IMR-90 (cell line): ENCODE measurements at regions not wholly inside any gene's neighbourhood (a gene's known extent, or its start where the extent isn't known, plus 50 kb on each side); places are given as distances from the start of the nearest gene placed in this dataset.
A peak's percentile ranks its signal among the peaks of the same experiment; 100 is the strongest.

Source experiments
- ATAC-seq: fragments of 200-7000 bp; cut with Tn5 transposase; 2 replicates; pipeline ENCODE4 v1.9.1; 2020; ENCODE audit warnings: low read depth, mild to moderate bottlenecking, moderate library complexity
- BruUV-seq: library from RNA; stranded (reverse); fragments of 400-500 nt; replicated peaks from 2 replicates; lab custom pipeline; 2021; lab: Mats Ljungman, UMichigan
- CTCF ChIA-PET: fragments of 300-600 bp; formaldehyde crosslinking; extraction: SDS; loops from one replicate; lab custom pipeline; 2021; ENCODE audit warnings: antibody characterized with exemption; lab: Yijun Ruan, JAX
- POLR2A ChIA-PET: fragments of 300-600 bp; sonication (Branson Sonifier 250); formaldehyde crosslinking; loops from one replicate; lab custom pipeline; 2022; ENCODE audit warnings: antibody characterized with exemption; ENCODE audit not compliant: unreplicated experiment; lab: Charles Lee
- DNase-seq: peaks from one replicate; pipeline ENCODE4 v3.0.0; 2013
- H2AFZ ChIP-seq: replicated peaks from 2 replicates; pipeline ENCODE3; 2013; ENCODE audit warnings: low read length, mild to moderate bottlenecking; ENCODE audit not compliant: poor library complexity
- H2AK5ac ChIP-seq: 2 replicates; pipeline ENCODE4 v1.6.1; 2013; ENCODE audit warnings: low read depth, low read length, inconsistent platforms
- H2AK9ac ChIP-seq: replicated peaks from 2 replicates; pipeline ENCODE3; 2013; ENCODE audit warnings: mild to moderate bottlenecking, low read depth, low read length, moderate library complexity; ENCODE audit not compliant: poor library complexity
- H2BK120ac ChIP-seq: 2 replicates; pipeline ENCODE4 v1.6.1; 2013; ENCODE audit warnings: low read depth, low read length, inconsistent platforms
- H2BK15ac ChIP-seq: 3 replicates; pipeline ENCODE4 v1.6.1; 2013; ENCODE audit warnings: low read depth, low read length, inconsistent platforms
- H2BK20ac ChIP-seq: 2 replicates; pipeline ENCODE4 v1.6.1; 2013; ENCODE audit warnings: low read depth, mild to moderate bottlenecking, inconsistent platforms, low read length, moderate library complexity
- H2BK5ac ChIP-seq: 2 replicates; pipeline ENCODE4 v1.6.1; 2013; ENCODE audit warnings: mild to moderate bottlenecking, low read depth, low read length, inconsistent platforms; ENCODE audit not compliant: poor library complexity, severe bottlenecking
- H3K14ac ChIP-seq: replicated peaks from 2 replicates; pipeline ENCODE4 v1.6.1; 2013; ENCODE audit warnings: low read depth, low read length, inconsistent platforms
- H3K18ac ChIP-seq: 2 replicates; pipeline ENCODE4 v1.6.1; 2013; ENCODE audit warnings: low read depth, low read length, control low read depth
- H3K23ac ChIP-seq: 2 replicates; pipeline ENCODE4 v1.6.1; 2013; ENCODE audit warnings: low read depth, low read length, inconsistent platforms
- H3K27ac ChIP-seq: 2 replicates; pipeline ENCODE4 v1.5.1; 2013; ENCODE audit warnings: mild to moderate bottlenecking, control low read depth, low read length; ENCODE audit not compliant: insufficient read depth
- H3K27me3 ChIP-seq: 2 replicates; pipeline ENCODE4 v1.6.1; 2013; ENCODE audit warnings: low read length; ENCODE audit not compliant: control insufficient read depth, insufficient read depth
- H3K36me3 ChIP-seq: 2 replicates; pipeline ENCODE4 v1.6.1; 2013; ENCODE audit warnings: low read length, mixed read lengths; ENCODE audit not compliant: control insufficient read depth, insufficient read depth
- H3K4ac ChIP-seq: 2 replicates; pipeline ENCODE4 v1.6.1; 2013; ENCODE audit warnings: low read depth, low read length, inconsistent platforms
- H3K4me1 ChIP-seq: 2 replicates; pipeline ENCODE4 v1.6.1; 2013; ENCODE audit warnings: low read length, mixed read lengths; ENCODE audit not compliant: control insufficient read depth, insufficient read depth
- H3K4me2 ChIP-seq: 2 replicates; pipeline ENCODE4 v1.6.1; 2013; ENCODE audit warnings: low read depth, mild to moderate bottlenecking, control low read depth, low read length, moderate library complexity
- H3K4me3 ChIP-seq: 2 replicates; pipeline ENCODE4 v1.5.1; 2013; ENCODE audit warnings: low read depth, mild to moderate bottlenecking, control low read depth, low read length, moderate library complexity; ENCODE audit not compliant: insufficient read depth
- H3K56ac ChIP-seq: 2 replicates; pipeline ENCODE4 v1.6.1; 2013; ENCODE audit warnings: low read length, inconsistent platforms; ENCODE audit not compliant: insufficient read depth; ENCODE audit errors: extremely low read depth
- H3K79me1 ChIP-seq, 2 experiments: 2 replicates each; pipeline ENCODE4 v1.6.1; 2013; ENCODE audit warnings: low read length in 2 of 2, inconsistent platforms in 1 of 2, low read depth in 1 of 2
- H3K9ac ChIP-seq: 2 replicates; pipeline ENCODE4 v1.6.1; 2013; ENCODE audit warnings: low read depth, low read length, control low read depth
- H3K9me1 ChIP-seq: 2 replicates; pipeline ENCODE4 v1.6.1; 2013; ENCODE audit warnings: low read length, inconsistent platforms; ENCODE audit not compliant: insufficient read depth
- H3K9me3 ChIP-seq: 2 replicates; pipeline ENCODE4 v1.6.1; 2013; ENCODE audit warnings: low read length; ENCODE audit not compliant: control insufficient read depth, insufficient read depth
- H4K20me1 ChIP-seq: 2 replicates; pipeline ENCODE4 v1.6.1; 2013; ENCODE audit warnings: low read length, inconsistent platforms; ENCODE audit not compliant: insufficient read depth
- H4K5ac ChIP-seq: 2 replicates; pipeline ENCODE4 v1.6.1; 2013; ENCODE audit warnings: mild to moderate bottlenecking, low read depth, low read length, control low read depth
- H4K8ac ChIP-seq, 2 experiments: 2 replicates each; pipeline ENCODE4 v1.6.1; 2013; ENCODE audit warnings: low read depth in 2 of 2, low read length in 2 of 2, control low read depth in 1 of 2, inconsistent platforms in 1 of 2
- H4K91ac ChIP-seq: 2 replicates; pipeline ENCODE4 v1.6.1; 2013; ENCODE audit warnings: low read depth, low read length, inconsistent platforms; ENCODE audit not compliant: insufficient read depth
- CEBPB ChIP-seq: IDR thresholded peaks from 2 replicates; pipeline ENCODE4 v1.6.1; 2012; ENCODE audit warnings: low read depth, low read length, improper control_type of control experiment
- CTCF ChIP-seq: conservative IDR thresholded peaks from 2 replicates; pipeline ENCODE4 v1.5.1; 2012; ENCODE audit warnings: mild to moderate bottlenecking, low read depth, low read length, improper control_type of control experiment
- ELK1 ChIP-seq: fragments of 150-350 bp; IDR thresholded peaks from 2 replicates; pipeline ENCODE4 v1.6.1; 2016; ENCODE audit warnings: low read depth, mild to moderate bottlenecking, low read length, moderate library complexity, borderline replicate concordance
- FOS ChIP-seq: fragments of 150-350 bp; IDR thresholded peaks from 2 replicates; pipeline ENCODE4 v1.6.1; 2016; ENCODE audit warnings: low read depth, low read length
- RAD21 ChIP-seq: IDR thresholded peaks from 2 replicates; pipeline ENCODE4 v1.6.1; 2012; ENCODE audit warnings: low read length, improper control_type of control experiment
- RCOR1 ChIP-seq: IDR thresholded peaks from 2 replicates; pipeline ENCODE4 v1.6.1; 2012; ENCODE audit warnings: mild to moderate bottlenecking, low read length, improper control_type of control experiment; ENCODE audit not compliant: insufficient replicate concordance
- SMC3 ChIP-seq: fragments of 150-350 bp; IDR thresholded peaks from 2 replicates; pipeline ENCODE4 v1.6.1; 2016; ENCODE audit warnings: low read depth, mild to moderate bottlenecking, antibody characterized with exemption, low read length, moderate library complexity
- WGBS, 2 experiments: methylation state at CpG; one replicate each; pipeline versions ENCODE4 v1.1.5 to v1.1.7; 2013; ENCODE audit warnings: missing lambda C conversion rate in 2 of 2; ENCODE audit not compliant: insufficient read length in 1 of 2; ENCODE audit errors: extremely low coverage in 2 of 2; 5-methylcytosine and 5-hydroxymethylcytosine counted together
- dilution Hi-C: fragments of 300-500 bp; cut with HindIII; formaldehyde crosslinking; loops from one replicate; pipeline ENCODE4 v1.14.3; 2018; ENCODE audit warnings: low sequenced_read_pairs; ENCODE audit not compliant: unreplicated experiment
- in situ Hi-C: fragments of 300-500 bp; cut with MboI; formaldehyde crosslinking; loops from 3 replicates; pipeline ENCODE4 v1.14.3; 2019; ENCODE audit warnings: low sequenced_read_pairs, inconsistent platforms, mixed read lengths
- intact Hi-C: fragments of 100-400 bp; cut with micrococcal nuclease; formaldehyde crosslinking; loops from 2 replicates; pipeline ENCODE4 v1.10.0; 2022

- TF ChIP-seq CTCF (no peak), FOS (no peak)
These were observed 135.5 kb downstream of the MMUT start (continued) for GRCh38 chr6:49327571-49327970.

GRCh38 chr6:49327005-49327404 is 136.0 kb downstream of the MMUT start:
- Histone ChIP-seq H3K56ac (peak overlapping the region; percentile 31; the same call in 1 of the 2 replicates), H2BK15ac (peak overlapping the region; percentile 96; the same call in 2 of the 3 replicates), H4K91ac (peak overlapping the region; percentile 66; the same call in 1 of the 2 replicates), H3K9me3 (no peaks in the 10 kb centered on the region), H3K4ac (peak overlapping the region; percentile 65; the same call in 1 of the 2 replicates), H2BK5ac (peak overlapping the region; percentile 94), H2BK20ac (peak overlapping the region; percentile 99; the same call in 1 of the 2 replicates), H3K27me3 (no peaks in the 10 kb centered on the region), H3K4me2 (peak overlapping the region; percentile 88), H4K20me1 (no peaks in the 10 kb centered on the region), H3K18ac (peak overlapping the region; percentile 77; the same call in 1 of the 2 replicates), H3K4me3 (peak overlapping the region; percentile 31; the same call in 1 of the 2 replicates), H3K9ac (no peak overlapping the region), H4K5ac (peak overlapping the region; percentile 90; the same call in 1 of the 2 replicates), H2AFZ (no peak overlapping the region), H3K27ac (peak overlapping the region; percentile 9; the same call in 1 of the 2 replicates), H3K79me1 (no peaks in the 10 kb centered on the region), H2BK120ac (peak overlapping the region; percentile 91), H4K8ac (peak overlapping the region; percentile 81 to 93), H3K14ac (peak overlapping the region; percentile 86), H2AK9ac (no peak overlapping the region), H2AK5ac (no peak overlapping the region; the same call in 1 of the 2 replicates), H3K23ac (peak overlapping the region; percentile 69; the same call in 1 of the 2 replicates), H3K9me1 (peaks cover 4% of the 10 kb centered on the region), H3K36me3 (no peaks in the 10 kb centered on the region), H3K4me1 (no peaks in the 10 kb centered on the region; the same call in 1 of the 2 replicates)
- no peak; the same call in 1 of the 2 replicates for ATAC-seq
- intact Hi-C loops: no loop called here
- in situ Hi-C loops: no loop called here
- TF ChIP-seq RAD21 (no peak), CTCF (no peak), ELK1 (no peak), RCOR1 (no peak), SMC3 (no peak), CEBPB (no peak)
- WGBS, 2 experiments: no CpG with 5 or more reads among the region's 1 CpG
- ChIA-PET POLR2A (no interaction called here), CTCF (no interaction called here)
- peak; percentile 15 for DNase-seq
- dilution Hi-C loops: no loop called here
- no TSS peak for BruUV-seq
